ENCODE measurements at regions not wholly inside any gene's neighbourhood (a gene's known extent, or its start where the extent isn't known, plus 50 kb on each side); places are given as distances from the start of the nearest gene placed in this dataset.

DNA sequence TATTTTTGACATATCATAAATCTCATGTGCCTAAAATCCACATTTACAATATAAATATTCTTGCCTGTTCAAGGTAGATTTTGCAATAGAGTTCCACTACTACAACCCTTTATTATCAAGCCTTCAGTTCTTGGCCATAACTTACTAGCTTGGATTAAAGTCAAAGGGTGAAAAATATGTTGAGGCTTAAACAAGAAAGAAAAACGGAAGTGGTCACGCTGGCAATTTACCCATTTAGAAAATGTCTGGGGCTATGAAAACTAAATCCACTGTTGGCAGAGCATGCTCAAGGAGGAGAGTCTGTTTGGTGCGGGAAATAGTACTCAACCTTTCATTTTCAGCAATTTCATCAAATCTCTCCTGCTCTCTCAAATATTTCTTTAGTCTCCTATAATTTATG, 209.8 kb upstream of the RHOBTB1 start:
- Histone ChIP-seq H3K27ac (ENCODE audit: low read depth, low read length) (no peak overlapping the region), H3K9ac (ENCODE audit: low read length) (no peak overlapping the region), H3K4me2 (ENCODE audit: low read depth, low read length, poor library complexity, severe bottlenecking) (no peak overlapping the region), H3F3A (ENCODE audit: insufficient read depth) (no peaks in the 10 kb centered on the region), H3K9me3 (ENCODE audit: insufficient read depth, low read length) (no peaks in the 10 kb centered on the region), H3K9me2 (replicated peaks; ENCODE audit: insufficient read depth, low read length) (no peaks in the 10 kb centered on the region), H3K27me3 (ENCODE audit: low read length) (no peaks in the 10 kb centered on the region), H2AFZ (ENCODE audit: low read depth, low read length, severe bottlenecking) (peak overlapping the region; percentile 8), H3K79me2 (ENCODE audit: insufficient read depth, low read length) (no peaks in the 10 kb centered on the region), H3K36me3 (ENCODE audit: low read length) (no peaks in the 10 kb centered on the region), H4K20me1 (ENCODE audit: low read depth, low read length) (no peaks in the 10 kb centered on the region), H3K4me3 (ENCODE audit: insufficient read depth, low read length, poor library complexity, severe bottlenecking) (no peak overlapping the region)
- no peak for TF ChIP-seq EZH2phosphoT487 (conservative IDR thresholded peaks at IDR 0.05; ENCODE audit: low read length)
- TF ChIP-seq, protein P1, sequence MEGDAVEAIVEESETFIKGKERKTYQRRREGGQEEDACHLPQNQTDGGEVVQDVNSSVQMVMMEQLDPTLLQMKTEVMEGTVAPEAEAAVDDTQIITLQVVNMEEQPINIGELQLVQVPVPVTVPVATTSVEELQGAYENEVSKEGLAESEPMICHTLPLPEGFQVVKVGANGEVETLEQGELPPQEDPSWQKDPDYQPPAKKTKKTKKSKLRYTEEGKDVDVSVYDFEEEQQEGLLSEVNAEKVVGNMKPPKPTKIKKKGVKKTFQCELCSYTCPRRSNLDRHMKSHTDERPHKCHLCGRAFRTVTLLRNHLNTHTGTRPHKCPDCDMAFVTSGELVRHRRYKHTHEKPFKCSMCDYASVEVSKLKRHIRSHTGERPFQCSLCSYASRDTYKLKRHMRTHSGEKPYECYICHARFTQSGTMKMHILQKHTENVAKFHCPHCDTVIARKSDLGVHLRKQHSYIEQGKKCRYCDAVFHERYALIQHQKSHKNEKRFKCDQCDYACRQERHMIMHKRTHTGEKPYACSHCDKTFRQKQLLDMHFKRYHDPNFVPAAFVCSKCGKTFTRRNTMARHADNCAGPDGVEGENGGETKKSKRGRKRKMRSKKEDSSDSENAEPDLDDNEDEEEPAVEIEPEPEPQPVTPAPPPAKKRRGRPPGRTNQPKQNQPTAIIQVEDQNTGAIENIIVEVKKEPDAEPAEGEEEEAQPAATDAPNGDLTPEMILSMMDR (IDR thresholded peaks at IDR 0.05; ENCODE audit: insufficient read depth, low read length, poor library complexity, severe bottlenecking): no peak

DNA sequence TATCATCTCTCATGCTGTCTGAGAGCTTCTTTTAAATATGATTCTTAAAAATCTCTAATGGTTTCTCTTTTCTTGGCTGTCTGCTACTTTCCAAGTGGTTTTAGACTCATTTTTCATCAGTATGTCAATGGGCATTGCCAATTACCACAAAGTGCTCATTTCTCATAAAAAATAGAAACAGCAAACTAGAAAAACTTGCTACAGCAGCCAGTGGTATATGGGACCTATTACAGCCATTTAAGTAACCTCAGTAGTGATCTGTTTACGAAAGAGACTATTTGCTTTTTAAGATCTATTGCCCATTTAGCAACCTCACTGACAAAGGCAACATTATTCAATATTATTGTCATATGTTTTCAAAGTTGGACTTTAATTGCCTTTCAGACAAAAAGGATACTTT, 207.1 kb upstream of the RHOBTB1 start:
- Histone ChIP-seq H3K9me3 (ENCODE audit: insufficient read depth, low read length) (no peaks in the 10 kb centered on the region), H3K27ac (ENCODE audit: low read depth, low read length) (no peak overlapping the region), H3K9me2 (replicated peaks; ENCODE audit: insufficient read depth, low read length) (no peaks in the 10 kb centered on the region), H3K27me3 (ENCODE audit: low read length) (no peaks in the 10 kb centered on the region), H4K20me1 (ENCODE audit: low read depth, low read length) (no peaks in the 10 kb centered on the region), H3K4me3 (ENCODE audit: insufficient read depth, low read length, poor library complexity, severe bottlenecking) (no peak overlapping the region), H3K36me3 (ENCODE audit: low read length) (no peaks in the 10 kb centered on the region), H3F3A (ENCODE audit: insufficient read depth) (no peaks in the 10 kb centered on the region), H3K9ac (ENCODE audit: low read length) (no peak overlapping the region), H2AFZ (ENCODE audit: low read depth, low read length, severe bottlenecking) (no peak overlapping the region), H3K4me2 (ENCODE audit: low read depth, low read length, poor library complexity, severe bottlenecking) (no peak overlapping the region), H3K79me2 (ENCODE audit: insufficient read depth, low read length) (no peaks in the 10 kb centered on the region)
- no peak for TF ChIP-seq EZH2phosphoT487 (conservative IDR thresholded peaks at IDR 0.05; ENCODE audit: low read length)
- TF ChIP-seq, protein P1 (IDR thresholded peaks at IDR 0.05; ENCODE audit: insufficient read depth, low read length, poor library complexity, severe bottlenecking): no peak

DNA sequence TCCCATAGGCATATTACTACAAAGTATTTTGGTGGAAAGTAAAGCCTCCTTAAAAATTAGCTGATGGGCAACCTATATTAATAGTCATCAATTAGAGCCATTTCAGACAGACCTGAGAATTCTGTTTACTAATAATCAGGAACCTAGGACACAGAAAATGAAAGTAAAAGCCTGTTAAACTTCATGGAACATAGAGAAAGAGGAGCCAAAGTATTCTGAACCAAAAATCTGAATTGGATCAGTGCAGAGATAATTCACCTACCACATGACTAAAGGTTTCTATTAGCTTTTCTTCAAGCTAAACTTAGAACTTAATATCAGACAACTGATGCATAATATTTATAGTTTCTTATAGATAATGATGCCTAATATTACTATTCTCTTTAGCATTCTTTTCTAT, 204.5 kb upstream of the RHOBTB1 start:
- Histone ChIP-seq H4K20me1 (ENCODE audit: low read depth, low read length) (no peaks in the 10 kb centered on the region), H3K4me2 (ENCODE audit: low read depth, low read length, poor library complexity, severe bottlenecking) (no peak overlapping the region), H3K9me3 (ENCODE audit: insufficient read depth, low read length) (no peaks in the 10 kb centered on the region), H3K27me3 (ENCODE audit: low read length) (no peaks in the 10 kb centered on the region), H3K9ac (ENCODE audit: low read length) (no peak overlapping the region), H3K36me3 (ENCODE audit: low read length) (0 out of 2 replicates have a peak, but pooled peaks cover 1% of the 10 kb centered on the region), H2AFZ (ENCODE audit: low read depth, low read length, severe bottlenecking) (no peak overlapping the region), H3K9me2 (replicated peaks; ENCODE audit: insufficient read depth, low read length) (no peaks in the 10 kb centered on the region), H3K4me3 (ENCODE audit: insufficient read depth, low read length, poor library complexity, severe bottlenecking) (no peak overlapping the region), H3K79me2 (ENCODE audit: insufficient read depth, low read length) (no peaks in the 10 kb centered on the region), H3K27ac (ENCODE audit: low read depth, low read length) (no peak overlapping the region), H3F3A (ENCODE audit: insufficient read depth) (no peaks in the 10 kb centered on the region)
- no peak for TF ChIP-seq EZH2phosphoT487 (conservative IDR thresholded peaks at IDR 0.05; ENCODE audit: low read length)
- TF ChIP-seq, protein P1 (IDR thresholded peaks at IDR 0.05; ENCODE audit: insufficient read depth, low read length, poor library complexity, severe bottlenecking): no peak

All from SU-DHL-6 (cell line).